PFSK-1 (cell line): ENCODE measurements at regions not wholly inside any gene's neighbourhood (a gene's known extent, or its start where the extent isn't known, plus 50 kb on each side); places are given as distances from the start of the nearest gene placed in this dataset.

Experiments used
- FOXP2 ChIP-seq: optimal IDR thresholded peaks from 2 replicates; pipeline ENCODE3; 2011; ENCODE audit warnings: borderline replicate concordance, control low read depth, inconsistent platforms; ENCODE audit not compliant: insufficient read depth; ENCODE audit errors: extremely low read length, extremely low read depth
- POLR2AphosphoS5 ChIP-seq: IDR thresholded peaks from 2 replicates; pipeline ENCODE4 v1.6.1; 2012; ENCODE audit warnings: low read depth, mild to moderate bottlenecking, control low read depth, low read length, moderate library complexity
- SIN3A ChIP-seq: IDR thresholded peaks from 2 replicates; pipeline ENCODE4 v1.6.1; 2012; ENCODE audit warnings: mild to moderate bottlenecking, low read length, moderate library complexity, borderline replicate concordance; ENCODE audit not compliant: insufficient read depth
- TAF1 ChIP-seq: IDR thresholded peaks from 2 replicates; pipeline ENCODE4 v1.6.1; 2012; ENCODE audit warnings: low read length, control low read depth, borderline replicate concordance; ENCODE audit not compliant: insufficient read depth
- TF ChIP-seq, protein P1 (sequence below), 2 experiments: IDR thresholded peaks; 2 replicates each; pipeline versions ENCODE4 v1.6.1 to v1.8.0; 2011 to 2012; ENCODE audit warnings: low read depth in 2 of 2, low read length in 2 of 2, control low read depth in 1 of 2, inconsistent platforms in 1 of 2, mild to moderate bottlenecking in 1 of 2, moderate library complexity in 1 of 2; ENCODE audit not compliant: insufficient read depth in 1 of 2

DNA sequence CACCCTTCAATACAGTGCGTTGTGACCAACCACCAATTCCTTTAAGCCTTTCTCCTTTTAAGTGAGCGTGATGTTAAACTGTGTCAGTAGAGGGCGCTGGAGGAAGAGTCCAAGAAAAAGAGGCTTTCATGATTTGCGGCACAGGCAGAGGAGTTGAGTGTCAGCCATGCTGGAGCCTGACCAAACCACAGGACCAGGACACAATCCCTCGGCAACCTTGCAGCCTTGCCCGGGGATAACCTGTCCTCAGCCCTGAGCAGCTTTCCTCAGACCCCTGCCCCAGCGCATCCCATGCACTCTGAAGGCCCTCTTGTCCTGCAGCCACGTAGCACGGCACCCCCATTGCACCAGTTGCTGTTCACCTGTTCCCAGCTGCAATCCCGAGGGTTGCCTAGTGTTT, 53.5 kb upstream of the SMIM31 start:
- TF ChIP-seq SIN3A, result no peak
- TF ChIP-seq TAF1, result no peak
- no peak for TF ChIP-seq POLR2AphosphoS5
- TF ChIP-seq, protein P1, sequence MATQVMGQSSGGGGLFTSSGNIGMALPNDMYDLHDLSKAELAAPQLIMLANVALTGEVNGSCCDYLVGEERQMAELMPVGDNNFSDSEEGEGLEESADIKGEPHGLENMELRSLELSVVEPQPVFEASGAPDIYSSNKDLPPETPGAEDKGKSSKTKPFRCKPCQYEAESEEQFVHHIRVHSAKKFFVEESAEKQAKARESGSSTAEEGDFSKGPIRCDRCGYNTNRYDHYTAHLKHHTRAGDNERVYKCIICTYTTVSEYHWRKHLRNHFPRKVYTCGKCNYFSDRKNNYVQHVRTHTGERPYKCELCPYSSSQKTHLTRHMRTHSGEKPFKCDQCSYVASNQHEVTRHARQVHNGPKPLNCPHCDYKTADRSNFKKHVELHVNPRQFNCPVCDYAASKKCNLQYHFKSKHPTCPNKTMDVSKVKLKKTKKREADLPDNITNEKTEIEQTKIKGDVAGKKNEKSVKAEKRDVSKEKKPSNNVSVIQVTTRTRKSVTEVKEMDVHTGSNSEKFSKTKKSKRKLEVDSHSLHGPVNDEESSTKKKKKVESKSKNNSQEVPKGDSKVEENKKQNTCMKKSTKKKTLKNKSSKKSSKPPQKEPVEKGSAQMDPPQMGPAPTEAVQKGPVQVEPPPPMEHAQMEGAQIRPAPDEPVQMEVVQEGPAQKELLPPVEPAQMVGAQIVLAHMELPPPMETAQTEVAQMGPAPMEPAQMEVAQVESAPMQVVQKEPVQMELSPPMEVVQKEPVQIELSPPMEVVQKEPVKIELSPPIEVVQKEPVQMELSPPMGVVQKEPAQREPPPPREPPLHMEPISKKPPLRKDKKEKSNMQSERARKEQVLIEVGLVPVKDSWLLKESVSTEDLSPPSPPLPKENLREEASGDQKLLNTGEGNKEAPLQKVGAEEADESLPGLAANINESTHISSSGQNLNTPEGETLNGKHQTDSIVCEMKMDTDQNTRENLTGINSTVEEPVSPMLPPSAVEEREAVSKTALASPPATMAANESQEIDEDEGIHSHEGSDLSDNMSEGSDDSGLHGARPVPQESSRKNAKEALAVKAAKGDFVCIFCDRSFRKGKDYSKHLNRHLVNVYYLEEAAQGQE (IDR thresholded peaks at IDR 0.05; ENCODE audit: insufficient read depth in 1 of 2, low read depth in 2 of 2, low read length in 2 of 2), result no peak
- no peak for TF ChIP-seq FOXP2

DNA sequence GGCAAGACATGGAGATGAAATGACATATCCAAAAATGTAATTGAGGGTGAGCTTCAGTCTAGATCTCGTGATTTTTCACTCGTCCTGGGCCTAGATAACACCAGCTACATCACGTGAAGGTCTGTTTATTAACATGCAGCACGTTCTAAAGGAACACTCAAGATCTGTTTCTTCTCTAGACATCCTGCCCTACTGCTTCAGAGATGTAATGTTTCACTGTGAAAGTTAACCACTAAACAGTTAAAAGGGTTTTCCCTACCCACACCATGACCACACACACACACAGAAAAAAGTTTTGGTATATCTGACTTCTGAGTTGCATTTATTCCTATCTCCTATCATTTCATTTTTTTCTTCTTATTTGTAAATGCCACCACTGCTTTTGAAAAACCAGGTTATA, 52.3 kb upstream of the SMIM31 start:
- TF ChIP-seq SIN3A (no peak), POLR2AphosphoS5 (no peak), TAF1 (no peak), FOXP2 (no peak)
- TF ChIP-seq, protein P1 (IDR thresholded peaks at IDR 0.05; ENCODE audit: insufficient read depth in 1 of 2, low read depth in 2 of 2, low read length in 2 of 2), result no peak
